ENCODE measurements at regions not wholly inside any gene's neighbourhood (a gene's known extent, or its start where the extent isn't known, plus 50 kb on each side); places are given as distances from the start of the nearest gene placed in this dataset.

DNA sequence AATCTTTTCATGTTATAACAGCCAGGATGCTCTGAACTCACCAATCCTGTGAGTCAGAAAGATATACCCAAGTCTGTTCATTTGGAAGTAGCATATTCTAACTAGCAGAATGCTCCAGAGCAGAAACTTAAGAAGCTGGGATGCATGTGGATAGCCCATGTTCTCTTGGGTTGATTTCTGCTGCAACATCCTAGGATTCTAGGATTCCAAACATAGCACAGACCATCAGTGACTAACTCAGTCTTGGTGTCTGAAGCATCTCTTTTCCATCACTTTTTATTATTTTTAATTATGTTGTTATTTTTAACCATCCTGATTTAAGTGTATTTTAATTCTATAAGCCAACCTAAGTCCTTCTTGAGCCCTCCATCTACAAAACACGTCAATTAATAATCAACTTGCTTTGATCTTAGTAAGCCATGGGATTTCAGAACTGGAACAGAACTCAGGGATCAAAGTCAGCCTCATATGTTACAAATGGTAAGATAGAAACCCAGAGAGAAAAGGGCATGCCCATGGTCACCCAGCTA, 85.4 kb downstream of the OSR1 start:
- TF ChIP-seq, protein P1, sequence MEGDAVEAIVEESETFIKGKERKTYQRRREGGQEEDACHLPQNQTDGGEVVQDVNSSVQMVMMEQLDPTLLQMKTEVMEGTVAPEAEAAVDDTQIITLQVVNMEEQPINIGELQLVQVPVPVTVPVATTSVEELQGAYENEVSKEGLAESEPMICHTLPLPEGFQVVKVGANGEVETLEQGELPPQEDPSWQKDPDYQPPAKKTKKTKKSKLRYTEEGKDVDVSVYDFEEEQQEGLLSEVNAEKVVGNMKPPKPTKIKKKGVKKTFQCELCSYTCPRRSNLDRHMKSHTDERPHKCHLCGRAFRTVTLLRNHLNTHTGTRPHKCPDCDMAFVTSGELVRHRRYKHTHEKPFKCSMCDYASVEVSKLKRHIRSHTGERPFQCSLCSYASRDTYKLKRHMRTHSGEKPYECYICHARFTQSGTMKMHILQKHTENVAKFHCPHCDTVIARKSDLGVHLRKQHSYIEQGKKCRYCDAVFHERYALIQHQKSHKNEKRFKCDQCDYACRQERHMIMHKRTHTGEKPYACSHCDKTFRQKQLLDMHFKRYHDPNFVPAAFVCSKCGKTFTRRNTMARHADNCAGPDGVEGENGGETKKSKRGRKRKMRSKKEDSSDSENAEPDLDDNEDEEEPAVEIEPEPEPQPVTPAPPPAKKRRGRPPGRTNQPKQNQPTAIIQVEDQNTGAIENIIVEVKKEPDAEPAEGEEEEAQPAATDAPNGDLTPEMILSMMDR (IDR thresholded peaks at IDR 0.05): no peak
- TF ChIP-seq EP300 (IDR thresholded peaks at IDR 0.05): no peak

Measured in suprapubic skin (tissue), 3 donors.